Activated CD4-positive, CD25-positive, alpha-beta regulatory T cell treated with anti-CD3 and anti-CD28 coated beads, Interleukin-2, amount 50 U/mL, for 16 hours (primary cell): ENCODE measurements at regions not wholly inside any gene's neighbourhood (a gene's known extent, or its start where the extent isn't known, plus 50 kb on each side); places are given as distances from the start of the nearest gene placed in this dataset.

Experiments used
- DNase-seq: peaks from one replicate; pipeline ENCODE4 v3.0.0-alpha.2; 2020; ENCODE audit warnings: low read depth, low spot score

DNA sequence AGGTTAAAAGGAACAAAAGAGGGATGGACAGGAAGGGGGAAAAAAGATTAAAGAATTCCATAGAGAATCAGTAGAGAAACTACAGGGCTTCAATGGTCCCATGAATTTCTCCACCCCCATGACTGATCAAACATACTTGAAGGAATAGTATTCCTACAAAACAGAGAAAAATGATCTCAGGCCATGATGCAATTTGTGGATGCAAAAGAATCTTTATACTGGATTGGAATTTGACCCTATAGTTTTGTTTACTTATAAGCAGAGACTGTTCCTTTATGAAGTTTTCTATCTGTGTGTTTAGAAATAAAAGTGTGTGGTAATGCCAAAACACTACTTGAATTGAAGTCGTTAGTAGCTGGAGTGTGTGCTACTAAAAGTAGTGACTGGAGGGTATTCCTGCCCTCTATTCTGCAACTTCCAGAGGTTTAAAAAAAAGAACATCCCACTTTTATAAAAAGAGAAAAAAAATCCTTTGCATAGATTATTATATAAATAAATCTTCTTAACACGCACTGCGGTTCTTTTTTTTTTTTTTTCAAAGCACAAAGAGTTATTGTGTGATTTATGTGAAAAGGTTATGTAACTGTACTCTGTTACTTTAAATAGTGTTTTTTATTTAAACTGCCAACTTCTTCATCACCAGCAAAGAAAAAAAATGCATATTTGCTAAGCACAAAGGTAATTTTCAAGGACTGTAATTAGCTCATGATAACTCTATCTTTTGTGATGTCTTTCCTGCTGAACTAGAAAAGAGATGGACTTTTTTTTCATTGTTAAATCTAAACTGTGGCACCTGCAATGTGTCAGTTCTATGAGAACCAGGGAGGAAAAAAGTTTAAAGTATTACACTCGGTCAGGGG, 214.5 kb upstream of the CITED2 start:
- no peak for DNase-seq

DNA sequence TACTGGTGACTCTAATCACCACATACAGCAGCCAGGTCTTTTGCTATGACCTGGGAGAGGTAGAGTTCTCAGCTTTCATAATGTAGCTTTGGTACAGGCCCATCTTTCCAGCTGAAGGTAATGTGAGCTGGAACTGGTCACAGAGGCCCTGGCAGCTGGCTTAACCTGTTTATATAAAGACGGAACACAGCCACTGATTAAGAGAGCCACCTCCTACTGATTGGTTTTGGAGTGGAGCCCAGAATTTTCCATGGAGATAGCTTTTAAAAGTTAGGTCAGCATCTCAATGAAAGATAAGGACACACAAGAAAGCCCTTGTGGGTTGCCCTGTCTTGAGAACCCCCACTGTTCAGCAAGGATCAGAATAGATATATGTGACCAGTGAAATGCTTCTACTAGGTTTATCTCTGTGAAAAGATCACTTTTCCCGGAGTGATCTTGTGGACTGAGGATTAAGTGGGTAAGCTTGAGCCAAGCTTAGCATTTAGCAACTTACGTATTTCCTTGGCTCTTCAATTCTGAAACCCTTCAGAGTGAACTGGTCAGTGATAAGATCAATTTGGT, 213.7 kb upstream of the CITED2 start:
- DNase-seq = no peak

- DNase-seq = no peak
Observed at GRCh38 chr6:139587469-139587868, 213.0 kb upstream of the CITED2 start.

- DNase-seq = no peak
Observed at GRCh38 chr6:139586273-139586672, 211.8 kb upstream of the CITED2 start.

DNA sequence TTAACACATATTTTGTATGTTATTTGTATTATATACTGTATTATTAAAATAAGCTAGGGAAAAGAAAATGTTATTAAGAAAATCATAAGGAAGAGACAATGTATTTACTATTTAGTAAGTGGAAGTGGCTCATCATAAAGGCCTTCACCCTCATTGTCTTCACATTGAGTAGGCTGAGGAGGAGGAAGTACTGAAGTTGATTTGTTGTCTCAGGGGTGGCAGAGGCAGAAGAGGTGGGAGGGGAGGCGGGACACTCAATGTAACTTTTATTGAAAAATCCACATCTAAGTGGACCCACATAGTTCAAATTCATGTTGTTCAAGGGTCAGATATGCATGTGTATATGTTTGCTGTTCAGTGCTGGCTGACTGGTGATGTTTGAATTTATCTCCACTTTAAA, 210.2 kb upstream of the CITED2 start:
- no peak for DNase-seq

- no peak for DNase-seq
Observed at GRCh38 chr6:139583420-139583819, 209.0 kb upstream of the CITED2 start.

DNA sequence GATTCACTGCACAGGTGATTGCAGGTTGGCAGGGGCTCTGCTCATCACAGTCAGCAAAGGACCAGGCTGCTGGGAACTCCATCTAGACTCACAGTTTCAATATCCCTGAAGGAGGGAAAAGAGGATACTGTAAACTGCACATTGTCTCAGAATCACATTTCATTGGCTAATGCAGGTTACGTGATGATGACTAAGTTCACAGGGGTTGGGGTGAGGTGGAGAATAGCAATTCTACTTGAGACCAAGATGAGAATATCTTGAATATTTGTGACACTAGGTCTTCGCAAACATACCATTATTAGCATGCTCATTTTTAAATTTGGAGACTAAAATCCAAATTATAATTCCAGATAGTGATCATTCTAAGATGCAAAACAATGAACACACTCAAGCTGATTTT, 208.5 kb upstream of the CITED2 start:
- DNase-seq = no peak

DNA sequence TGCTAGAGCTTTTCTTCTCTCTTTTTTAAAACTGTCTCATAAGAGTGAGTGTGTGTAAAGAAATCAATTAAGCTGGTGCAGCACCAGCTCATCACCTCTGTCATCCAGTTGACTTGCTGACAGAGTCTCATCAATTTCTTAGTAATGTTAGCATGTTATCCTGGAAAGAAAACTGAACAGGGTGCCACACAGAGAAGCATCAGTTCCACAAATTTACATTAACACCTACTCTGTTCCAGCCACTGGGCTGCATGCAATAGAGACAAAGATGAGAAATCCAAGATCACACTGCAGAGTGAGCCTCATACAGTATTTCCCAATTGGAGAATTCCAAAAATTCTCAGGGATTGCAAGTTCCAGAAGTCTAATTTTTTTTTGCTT, 207.0 kb upstream of the CITED2 start:
- no peak for DNase-seq

- DNase-seq = no peak
Observed at GRCh38 chr6:139580592-139581484, 206.4 kb upstream of the CITED2 start.

DNA sequence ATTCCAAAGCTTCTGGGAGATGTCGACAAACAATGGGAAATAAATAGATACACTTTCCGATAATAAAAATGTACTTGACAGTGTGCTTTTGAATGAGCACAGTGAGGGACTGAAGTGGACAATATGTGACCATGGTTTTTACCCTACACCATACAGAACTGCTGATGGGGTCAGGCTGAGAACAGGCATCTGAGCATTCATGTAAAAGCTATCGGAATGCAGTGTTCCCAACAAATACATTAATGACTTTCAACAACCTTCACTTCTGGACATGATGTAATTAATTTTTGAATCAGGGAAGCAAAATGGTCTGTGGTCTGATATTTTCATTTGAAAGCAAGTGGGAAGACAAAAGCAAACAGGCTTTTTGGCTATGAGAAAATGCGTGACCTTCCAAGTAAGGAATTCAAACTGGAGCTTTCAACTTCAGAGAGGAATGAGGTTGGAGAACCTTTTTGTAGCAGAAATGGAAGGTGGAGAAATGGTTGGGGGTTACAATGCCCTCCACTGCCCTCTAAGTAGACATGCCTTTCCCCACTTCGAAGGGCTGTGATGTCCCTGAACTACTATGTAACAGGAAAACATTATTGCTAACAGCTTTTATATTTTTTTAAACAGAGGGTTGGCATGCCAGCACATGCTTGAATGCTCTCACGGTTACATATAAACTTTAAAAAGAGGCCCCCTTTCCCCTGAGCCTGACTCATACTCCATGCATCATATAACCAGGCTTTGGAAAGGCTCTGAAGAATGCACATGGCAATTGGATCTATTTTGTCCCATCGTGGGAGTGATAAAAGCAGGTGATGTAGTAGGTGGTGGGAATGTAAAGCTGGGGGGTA, 203.5 kb upstream of the CITED2 start:
- DNase-seq = no peak

DNA sequence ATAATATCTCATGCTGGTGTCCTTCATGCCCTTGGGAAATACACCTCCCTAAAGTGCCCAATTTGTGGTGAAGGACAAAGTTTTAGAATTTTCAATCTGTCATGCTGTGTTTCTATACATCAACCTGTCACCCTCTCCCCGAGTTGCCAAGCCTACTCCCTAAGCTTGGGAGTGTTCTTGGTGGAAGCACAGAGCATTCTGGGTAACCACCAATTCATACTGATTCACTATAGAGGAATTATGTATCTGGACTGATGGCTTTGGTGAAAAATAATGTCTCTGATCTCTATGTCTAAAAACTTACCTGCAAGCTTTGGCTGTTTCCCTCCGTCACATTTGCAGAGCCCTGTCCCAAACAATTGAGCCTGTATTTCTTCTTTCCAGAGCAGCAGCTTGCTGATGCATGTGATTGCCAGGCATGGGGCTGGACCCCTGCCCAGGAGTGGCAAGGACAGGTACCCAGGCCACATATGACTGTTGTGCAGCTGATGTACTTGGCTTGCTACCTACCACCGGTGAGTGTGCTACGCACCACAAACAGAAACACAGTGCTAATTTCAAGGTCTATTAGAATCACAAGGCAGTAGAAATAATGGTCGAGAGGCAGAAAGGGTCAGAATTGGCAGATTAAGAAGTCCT, 202.8 kb upstream of the CITED2 start:
- DNase-seq = no peak

DNA sequence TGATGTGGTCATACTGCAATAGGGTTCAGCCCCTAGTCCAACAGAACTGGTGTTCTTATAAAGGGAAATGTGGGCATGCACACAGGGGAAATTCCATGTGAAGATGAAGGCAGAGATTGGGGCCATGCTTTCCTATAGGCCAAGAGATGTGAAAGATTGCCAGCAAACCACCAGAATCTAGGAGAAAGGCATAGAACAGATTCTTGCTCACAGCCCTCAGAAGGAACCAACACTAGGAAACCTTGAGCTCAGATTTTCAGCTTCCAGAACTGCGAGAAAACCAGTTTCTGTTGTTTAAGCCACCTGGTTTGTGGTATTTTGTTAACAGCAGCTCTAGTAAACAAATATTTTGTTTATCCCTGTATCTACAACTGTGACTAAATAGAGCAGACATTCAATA, 197.6 kb upstream of the CITED2 start:
- no peak for DNase-seq

DNA sequence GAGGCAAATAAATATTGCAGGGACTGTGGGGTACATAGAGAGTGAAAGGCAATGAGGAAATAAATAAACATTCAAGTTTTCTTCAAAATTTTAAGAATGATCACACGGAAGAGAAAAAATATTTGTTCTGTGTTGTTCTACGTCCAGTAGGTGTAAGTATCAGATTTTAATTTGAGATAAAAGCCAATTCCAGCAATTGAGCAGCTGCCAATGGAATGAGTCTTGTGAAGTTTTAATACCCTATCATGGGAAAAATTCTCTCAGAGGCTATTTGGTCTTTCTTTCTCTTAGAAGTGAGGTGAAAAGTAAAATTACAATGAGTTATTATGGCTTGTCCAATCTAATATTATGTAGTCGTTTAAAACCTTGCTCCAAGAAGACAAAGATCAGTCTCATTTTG, 195.7 kb upstream of the CITED2 start:
- DNase-seq = no peak

- no peak for DNase-seq
Observed at GRCh38 chr6:139569566-139569965, 195.1 kb upstream of the CITED2 start.

DNA sequence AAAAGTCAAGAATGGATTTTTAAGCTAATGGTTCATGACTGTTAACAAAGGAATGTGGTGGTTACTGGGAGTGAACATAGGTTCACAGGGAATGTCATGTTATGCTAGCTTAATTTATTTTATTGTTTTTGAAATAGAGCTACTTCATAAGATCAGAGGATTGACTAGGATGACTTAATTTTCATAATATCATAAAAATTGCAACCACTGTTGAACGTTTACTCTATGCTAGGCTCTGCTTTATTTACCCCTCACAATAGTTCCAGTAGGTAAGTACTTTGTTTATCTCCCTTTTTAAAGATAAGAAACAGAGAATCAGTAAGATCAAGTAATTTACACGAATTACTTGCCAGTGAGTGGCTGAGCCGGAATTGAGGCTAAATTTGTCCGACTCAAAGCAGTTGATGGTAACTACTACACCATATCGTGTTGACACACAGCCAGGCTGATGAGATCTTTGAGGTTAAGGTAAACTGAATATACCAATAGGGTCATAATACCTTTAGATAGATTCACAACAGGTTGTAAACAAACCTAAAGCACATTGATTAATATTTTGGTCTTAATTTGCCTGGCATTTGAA, 194.6 kb upstream of the CITED2 start:
- DNase-seq = no peak

DNA sequence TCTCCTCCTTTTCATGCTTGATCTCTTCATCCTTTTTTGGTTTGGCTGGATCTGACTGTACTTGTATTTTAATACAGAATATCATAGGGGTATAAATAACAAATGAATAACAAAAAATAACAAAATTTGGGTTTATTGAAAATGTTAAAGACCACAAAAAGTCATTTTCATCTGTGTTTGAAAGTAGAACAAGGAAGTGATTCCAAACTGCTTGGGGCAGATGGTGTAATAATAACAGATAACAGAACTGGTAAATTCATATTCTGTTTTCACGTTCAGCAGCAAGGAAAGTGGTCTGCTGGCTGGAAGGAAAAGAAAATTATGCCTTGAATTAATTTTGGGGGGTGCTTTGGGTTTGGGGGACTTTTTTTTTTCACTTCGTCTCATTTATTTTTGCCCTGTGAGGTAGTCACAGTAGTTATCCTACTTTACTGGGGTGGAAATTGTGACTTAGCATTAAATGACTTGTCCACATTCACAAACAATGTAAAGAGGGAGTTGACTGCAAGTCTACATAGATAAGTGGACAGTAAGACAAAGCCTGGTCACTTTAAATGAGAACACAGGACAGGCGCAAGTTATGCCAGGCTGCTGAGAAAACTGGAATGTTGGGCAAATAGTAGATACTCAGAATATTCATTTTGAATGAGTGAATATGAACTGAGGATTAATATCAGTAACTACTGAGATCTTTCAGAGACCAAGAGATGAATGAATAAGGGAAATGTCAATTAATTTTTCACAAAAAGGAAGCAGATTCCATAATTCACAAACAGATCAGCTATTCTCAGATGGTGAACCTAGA, 193.9 kb upstream of the CITED2 start:
- no peak for DNase-seq

DNA sequence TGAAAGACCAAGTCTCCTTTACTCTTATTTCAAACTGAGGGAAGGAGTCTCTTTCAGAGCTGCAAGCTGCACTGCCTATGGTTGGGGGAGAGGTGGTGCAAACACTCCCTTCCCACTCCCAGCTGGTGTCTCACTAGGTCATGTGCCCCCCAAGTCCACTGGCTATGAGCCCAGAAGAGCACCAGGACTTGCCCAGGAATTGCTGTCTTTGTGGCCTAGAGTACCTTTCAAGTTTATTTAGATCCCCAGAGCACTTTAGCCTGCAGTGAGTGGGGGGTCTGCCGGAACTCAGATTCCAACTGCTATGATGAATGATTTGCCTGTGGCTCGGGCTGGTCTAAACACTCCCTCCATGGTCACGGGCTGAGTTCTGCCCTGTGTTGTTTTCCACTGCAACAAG, 192.6 kb upstream of the CITED2 start:
- DNase-seq = no peak

- DNase-seq = no peak
Observed at GRCh38 chr6:139565591-139565990, 191.1 kb upstream of the CITED2 start.

- no peak for DNase-seq
Observed at GRCh38 chr6:139557547-139557946, 183.1 kb upstream of the CITED2 start.

DNA sequence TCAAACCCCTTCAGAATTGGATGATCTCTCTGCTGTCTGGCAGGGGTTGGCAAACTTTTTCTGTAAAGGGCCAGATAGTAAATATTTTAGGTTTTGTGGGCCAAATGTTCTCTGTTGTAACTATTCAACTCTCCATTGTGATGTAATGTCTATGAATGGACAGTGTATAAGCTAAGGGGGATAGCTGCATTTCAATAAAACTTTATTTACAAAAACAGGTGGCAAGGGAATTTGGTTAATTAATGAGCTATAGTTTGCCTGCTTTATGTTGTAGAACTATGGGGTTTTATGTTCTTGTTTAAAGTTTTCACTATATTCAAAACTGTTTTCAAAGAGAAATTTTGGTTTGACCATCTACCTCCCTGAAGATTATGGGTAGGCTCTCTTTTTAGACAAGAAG, 182.1 kb upstream of the CITED2 start:
- DNase-seq = no peak
